IPS DF 6.9 (cell line): ENCODE measurements at regions not wholly inside any gene's neighbourhood (a gene's known extent, or its start where the extent isn't known, plus 50 kb on each side); places are given as distances from the start of the nearest gene placed in this dataset.

Experiments
- DNase-seq: peaks from one replicate; pipeline ENCODE4 v3.0.0-alpha.2; 2013; ENCODE audit warnings: low read depth, low spot score
- H3K27ac ChIP-seq: one replicate; pipeline ENCODE4 v1.5.1; 2013; ENCODE audit warnings: low read length, control low read depth
- H3K27me3 ChIP-seq: 2 replicates; pipeline ENCODE4 v1.6.1; 2013; ENCODE audit warnings: mild to moderate bottlenecking, low read length; ENCODE audit not compliant: control insufficient read depth, insufficient read depth
- H3K36me3 ChIP-seq: 2 replicates; pipeline ENCODE4 v1.6.1; 2013; ENCODE audit warnings: low read length; ENCODE audit not compliant: control insufficient read depth, insufficient read depth
- H3K4me1 ChIP-seq: 2 replicates; pipeline ENCODE4 v1.6.1; 2013; ENCODE audit warnings: low read length; ENCODE audit not compliant: control insufficient read depth, insufficient read depth
- H3K4me3 ChIP-seq: 2 replicates; pipeline ENCODE4 v1.5.1; 2013; ENCODE audit warnings: mild to moderate bottlenecking, low read length
- H3K9me3 ChIP-seq: 2 replicates; pipeline ENCODE4 v1.6.1; 2013; ENCODE audit warnings: low read length, inconsistent platforms; ENCODE audit not compliant: control insufficient read depth, insufficient read depth
- WGBS: extraction: QIAGEN DNeasy Blood & Tissue Kit; methylation state at CpG from one replicate; pipeline ENCODE4 v1.1.7; 2013; ENCODE audit warnings: mixed read lengths, missing lambda C conversion rate; ENCODE audit not compliant: insufficient read length, insufficient coverage; 5-methylcytosine and 5-hydroxymethylcytosine counted together

- H3K27ac ChIP-seq, result no peak overlapping the region
- H3K9me3 ChIP-seq, result no peaks in the 10 kb centered on the region
Measured at GRCh38 chr6:106885679-106886078, 88.8 kb downstream of the CD24 start.

GRCh38 chr6:106884576-106884975, 90.0 kb downstream of the CD24 start:
- Histone ChIP-seq H3K27me3 (no peaks in the 10 kb centered on the region), H3K36me3 (no peaks in the 10 kb centered on the region), H3K9me3 (no peaks in the 10 kb centered on the region), H3K27ac (no peak overlapping the region), H3K4me3 (no peak overlapping the region), H3K4me1 (peaks cover 4% of the 10 kb centered on the region; the same call in 1 of the 2 replicates)
- WGBS, result 100% methylated on average over 2 of the region's 6 CpGs
- no peak for DNase-seq

More at GRCh38 chr6:106885679-106886078, 88.8 kb downstream of the CD24 start:
- peaks cover 4% of the 10 kb centered on the region; the same call in 1 of the 2 replicates for H3K4me1 ChIP-seq
- no CpG with 5 or more reads among the region's 4 CpGs for WGBS
- no peaks in the 10 kb centered on the region for H3K27me3 ChIP-seq
- DNase-seq, result no peak
- no peaks in the 10 kb centered on the region for H3K36me3 ChIP-seq
- H3K4me3 ChIP-seq, result no peak overlapping the region

GRCh38 chr6:106883808-106884262, 90.7 kb downstream of the CD24 start:
- DNase-seq, result no peak
- Histone ChIP-seq H3K27me3 (no peaks in the 10 kb centered on the region), H3K36me3 (no peaks in the 10 kb centered on the region), H3K9me3 (no peaks in the 10 kb centered on the region), H3K4me1 (peaks cover 4% of the 10 kb centered on the region; the same call in 1 of the 2 replicates), H3K4me3 (no peak overlapping the region), H3K27ac (no peak overlapping the region)
- WGBS, result no CpG with 5 or more reads among the region's 4 CpGs

GRCh38 chr6:106882601-106883518, 91.7 kb downstream of the CD24 start:
- WGBS, result no CpG with 5 or more reads among the region's 8 CpGs
- Histone ChIP-seq H3K36me3 (no peaks in the 10 kb centered on the region), H3K4me1 (peaks cover 4% of the 10 kb centered on the region; the same call in 1 of the 2 replicates), H3K27ac (no peak overlapping the region), H3K9me3 (no peaks in the 10 kb centered on the region), H3K4me3 (no peak overlapping the region), H3K27me3 (no peaks in the 10 kb centered on the region)
- DNase-seq, result no peak

GRCh38 chr6:106882138-106882537, 92.4 kb downstream of the CD24 start:
- no peak for DNase-seq
- Histone ChIP-seq H3K4me1 (peaks cover 3% of the 10 kb centered on the region; the same call in 1 of the 2 replicates), H3K9me3 (no peaks in the 10 kb centered on the region), H3K4me3 (no peak overlapping the region), H3K27ac (no peak overlapping the region), H3K27me3 (no peaks in the 10 kb centered on the region), H3K36me3 (no peaks in the 10 kb centered on the region)

GRCh38 chr6:106880952-106881351, 93.6 kb downstream of the CD24 start:
- no CpG with 5 or more reads among the region's 3 CpGs for WGBS
- H3K36me3 ChIP-seq, result no peaks in the 10 kb centered on the region
- H3K4me1 ChIP-seq, result peaks cover 3% of the 10 kb centered on the region; the same call in 1 of the 2 replicates
- no peaks in the 10 kb centered on the region for H3K27me3 ChIP-seq
- no peaks in the 10 kb centered on the region for H3K9me3 ChIP-seq
- no peak overlapping the region for H3K4me3 ChIP-seq
- H3K27ac ChIP-seq, result no peak overlapping the region
- DNase-seq, result no peak

- no peaks in the 10 kb centered on the region for H3K36me3 ChIP-seq
- H3K4me1 ChIP-seq, result no peaks in the 10 kb centered on the region
- no peak for DNase-seq
- no peaks in the 10 kb centered on the region for H3K9me3 ChIP-seq
- H3K27ac ChIP-seq, result no peak overlapping the region
- no peak overlapping the region for H3K4me3 ChIP-seq
- WGBS, result no CpG with 5 or more reads among the region's 4 CpGs
- H3K27me3 ChIP-seq, result no peaks in the 10 kb centered on the region
Measured at GRCh38 chr6:106875782-106876321, 98.7 kb downstream of the CD24 start.

GRCh38 chr6:106874481-106874880, 100.0 kb downstream of the CD24 start:
- H3K27me3 ChIP-seq, result no peaks in the 10 kb centered on the region
- no peak overlapping the region for H3K27ac ChIP-seq
- no peak for DNase-seq
- no peaks in the 10 kb centered on the region for H3K4me1 ChIP-seq
- H3K9me3 ChIP-seq, result no peaks in the 10 kb centered on the region
- no peaks in the 10 kb centered on the region for H3K36me3 ChIP-seq
- no peak overlapping the region for H3K4me3 ChIP-seq

- DNase-seq, result no peak
- H3K9me3 ChIP-seq, result no peaks in the 10 kb centered on the region
- WGBS, result no CpG with 5 or more reads among the region's 3 CpGs
- no peaks in the 10 kb centered on the region for H3K36me3 ChIP-seq
- no peaks in the 10 kb centered on the region for H3K4me1 ChIP-seq
- H3K27ac ChIP-seq, result no peak overlapping the region
- H3K27me3 ChIP-seq, result no peaks in the 10 kb centered on the region
- no peak overlapping the region for H3K4me3 ChIP-seq
Measured at GRCh38 chr6:106872049-106872448, 102.5 kb downstream of the CD24 start.

GRCh38 chr6:106870824-106871717, 103.5 kb downstream of the CD24 start:
- peaks cover 6% of the 10 kb centered on the region for H3K9me3 ChIP-seq
- no peak for DNase-seq

More at GRCh38 chr6:106870824-106871717, 103.5 kb downstream of the CD24 start:
- Histone ChIP-seq H3K27me3 (no peaks in the 10 kb centered on the region), H3K27ac (no peak overlapping the region), H3K36me3 (no peaks in the 10 kb centered on the region), H3K4me3 (no peak overlapping the region), H3K4me1 (no peaks in the 10 kb centered on the region)
- no CpG with 5 or more reads among the region's 3 CpGs for WGBS
